ENCODE measurements at regions not wholly inside any gene's neighbourhood (a gene's known extent, or its start where the extent isn't known, plus 50 kb on each side); places are given as distances from the start of the nearest gene placed in this dataset.
"Not testable (repeated sequence)": the region's sequence is repeated elsewhere in the genome, so short reads cannot be mapped to it uniquely, and the experiment has no call there.

GRCh38 chr1:238379446-238379845 is 488.7 kb upstream of the ZP4 start:
- not testable (repeated sequence) for DNase-seq (ENCODE audit: low read depth, low spot score)

- DNase-seq (ENCODE audit: low read depth, low spot score): no peak
Measured at GRCh38 chr1:238377280-238377919, 486.7 kb upstream of the ZP4 start.

- DNase-seq (ENCODE audit: low read depth, low spot score): no peak
Measured at GRCh38 chr1:238370599-238370998, 479.9 kb upstream of the ZP4 start.

- DNase-seq (ENCODE audit: low read depth, low spot score): no peak
Measured at GRCh38 chr1:238364214-238364892, 473.6 kb upstream of the ZP4 start.

GRCh38 chr1:238360474-238360873 is 469.8 kb upstream of the ZP4 start:
- DNase-seq (ENCODE audit: low read depth, low spot score): peak; percentile 64

- DNase-seq (ENCODE audit: low read depth, low spot score): no peak
Measured at GRCh38 chr1:238350471-238350870, 459.7 kb upstream of the ZP4 start.

GRCh38 chr1:238346340-238346739 is 455.6 kb upstream of the ZP4 start:
- DNase-seq (ENCODE audit: low read depth, low spot score): no peak

- no peak for DNase-seq (ENCODE audit: low read depth, low spot score)
Measured at GRCh38 chr1:238345837-238346236, 455.1 kb upstream of the ZP4 start.

GRCh38 chr1:238343852-238344251 is 453.1 kb upstream of the ZP4 start:
- DNase-seq (ENCODE audit: low read depth, low spot score): no peak

GRCh38 chr1:238341395-238341794 is 450.7 kb upstream of the ZP4 start:
- no peak for DNase-seq (ENCODE audit: low read depth, low spot score)

- no peak for DNase-seq (ENCODE audit: low read depth, low spot score)
Measured at GRCh38 chr1:238340989-238341388, 450.3 kb upstream of the ZP4 start.

GRCh38 chr1:238336531-238336930 is 445.8 kb upstream of the ZP4 start:
- DNase-seq (ENCODE audit: low read depth, low spot score): no peak

GRCh38 chr1:238334170-238334569 is 443.4 kb upstream of the ZP4 start:
- DNase-seq (ENCODE audit: low read depth, low spot score): no peak

- DNase-seq (ENCODE audit: low read depth, low spot score): no peak
Measured at GRCh38 chr1:238331557-238331956, 440.8 kb upstream of the ZP4 start.

- DNase-seq (ENCODE audit: low read depth, low spot score): peak; percentile 80
Measured at GRCh38 chr1:238329671-238330070, 438.9 kb upstream of the ZP4 start.

GRCh38 chr1:238327033-238327432 is 436.3 kb upstream of the ZP4 start:
- not testable (repeated sequence) for DNase-seq (ENCODE audit: low read depth, low spot score)

- DNase-seq (ENCODE audit: low read depth, low spot score): not testable (repeated sequence)
Measured at GRCh38 chr1:238326479-238326878, 435.8 kb upstream of the ZP4 start.

GRCh38 chr1:238324211-238324864 is 433.6 kb upstream of the ZP4 start:
- DNase-seq (ENCODE audit: low read depth, low spot score): peak; percentile 17

GRCh38 chr1:238323490-238323889 is 432.8 kb upstream of the ZP4 start:
- no peak for DNase-seq (ENCODE audit: low read depth, low spot score)

- no peak for DNase-seq (ENCODE audit: low read depth, low spot score)
Measured at GRCh38 chr1:238319957-238320356, 429.2 kb upstream of the ZP4 start.

- DNase-seq (ENCODE audit: low read depth, low spot score): no peak
Measured at GRCh38 chr1:238318294-238319110, 427.8 kb upstream of the ZP4 start.

GRCh38 chr1:238312969-238313368 is 422.2 kb upstream of the ZP4 start:
- no peak for DNase-seq (ENCODE audit: low read depth, low spot score)
